SK-N-SH (cell line): ENCODE measurements at regions not wholly inside any gene's neighbourhood (a gene's known extent, or its start where the extent isn't known, plus 50 kb on each side); places are given as distances from the start of the nearest gene placed in this dataset.

Experiments used
- CTCF ChIA-PET: fragments of 300-600, 350-600 bp; formaldehyde crosslinking; extraction: SDS; loops from one replicate; lab custom pipeline; 2021; lab: Yijun Ruan, JAX
- POLR2A ChIA-PET: fragments of 350-600 bp; sonication (Branson Sonifier 250); formaldehyde crosslinking; extraction: SDS; loops from one replicate; lab custom pipeline; 2020; ENCODE audit warnings: antibody characterized with exemption, inconsistent platforms; lab: Yijun Ruan, JAX
- DNase-seq: peaks from one replicate; pipeline ENCODE4 v3.0.0; 2012
- H2AFZ ChIP-seq: fragments of 200-600 bp; sonication (generic); 2 replicates; pipeline ENCODE4 v1.8.1; 2016; ENCODE audit warnings: antibody characterized with exemption, mild to moderate bottlenecking, low read depth
- H3F3A ChIP-seq: fragments of 200-600 bp; sonication (generic); replicated peaks from 2 replicates; pipeline ENCODE3; 2016; ENCODE audit warnings: antibody characterized with exemption, mild to moderate bottlenecking; ENCODE audit not compliant: insufficient read depth
- H3K27ac ChIP-seq, 2 experiments: fragments of 200-500 bp in 1 of 2; fragments of 200-600 bp in 1 of 2; sonication (Bioruptor generic) in 1 of 2; sonication (generic), shearing (Covaris generic) in 1 of 2; 2 replicates each; pipeline versions ENCODE4 v1.5.1 to v1.6.1; 2014 to 2016; ENCODE audit warnings: low read depth in 2 of 2, inconsistent platforms in 1 of 2, low read length in 1 of 2, mild to moderate bottlenecking in 1 of 2, mixed read lengths in 1 of 2
- H3K27me3 ChIP-seq: fragments of 200-600 bp; sonication (generic), shearing (Covaris generic); 2 replicates; pipeline ENCODE4 v1.6.1; 2016; ENCODE audit warnings: mixed run types; ENCODE audit not compliant: insufficient read depth
- H3K36me3 ChIP-seq, 2 experiments: fragments of 200-500 bp in 1 of 2; fragments of 200-600 bp in 1 of 2; sonication (Bioruptor generic) in 1 of 2; sonication (generic) in 1 of 2; replicated peaks in 1 of 2; 2 replicates each; pipeline versions ENCODE3 to v1.5.1; 2014 to 2016; ENCODE audit warnings: low read length in 1 of 2, mild to moderate bottlenecking in 1 of 2; ENCODE audit not compliant: insufficient read depth in 2 of 2, control insufficient read depth in 1 of 2
- H3K4me1 ChIP-seq, 2 experiments: fragments of 200-500 bp in 1 of 2; fragments of 200-600 bp in 1 of 2; sonication (Bioruptor generic) in 1 of 2; sonication (generic), shearing (Covaris generic) in 1 of 2; 2 replicates each; pipeline versions ENCODE4 v1.5.1 to v1.6.1; 2014 to 2016; ENCODE audit warnings: low read depth in 1 of 2, low read length in 1 of 2, mixed run types in 1 of 2; ENCODE audit not compliant: insufficient read depth in 2 of 2, control insufficient read depth in 1 of 2
- H3K4me2 ChIP-seq: fragments of 200-600 bp; sonication (generic), shearing (Covaris generic); 2 replicates; pipeline ENCODE4 v1.6.1; 2017; ENCODE audit warnings: mixed run types
- H3K4me3 ChIP-seq, 2 experiments: fragments of 200-500 bp in 1 of 2; fragments of 200-600 bp in 1 of 2; sonication (Bioruptor generic) in 1 of 2; sonication (generic), shearing (Covaris generic) in 1 of 2; 2 replicates each; pipeline versions ENCODE4 v1.5.1 to v1.8.1; 2014 to 2016; ENCODE audit warnings: low read depth in 2 of 2, inconsistent platforms in 1 of 2, low read length in 1 of 2, mild to moderate bottlenecking in 1 of 2, mixed read lengths in 1 of 2, moderate library complexity in 1 of 2
- H3K79me2 ChIP-seq: fragments of 200-600 bp; sonication (generic); 2 replicates; pipeline ENCODE4 v1.8.1; 2017; ENCODE audit warnings: mild to moderate bottlenecking; ENCODE audit not compliant: insufficient read depth
- H3K9ac ChIP-seq: fragments of 200-600 bp; sonication (generic); 2 replicates; pipeline ENCODE4 v1.6.1; 2017; ENCODE audit warnings: mixed run types
- H3K9me2 ChIP-seq: fragments of 200-600 bp; sonication (generic); 2 replicates; pipeline ENCODE4 v1.6.1; 2017; ENCODE audit warnings: mixed run types
- H3K9me3 ChIP-seq: fragments of 200-600 bp; sonication (generic); 2 replicates; pipeline ENCODE4 v1.6.1; 2017; ENCODE audit warnings: mixed run types, mild to moderate bottlenecking, moderate library complexity
- H4K20me1 ChIP-seq: fragments of 200-600 bp; sonication (generic); 2 replicates; pipeline ENCODE4 v1.6.1; 2017; ENCODE audit warnings: mild to moderate bottlenecking, mixed run types; ENCODE audit not compliant: insufficient read depth
- CTCF ChIP-seq: fragments of 200-600 bp; sonication (generic); IDR thresholded peaks from 2 replicates; pipeline ENCODE4 v1.6.1; 2017; ENCODE audit warnings: antibody characterized with exemption, mild to moderate bottlenecking, moderate library complexity
- FOXJ3 ChIP-seq: sonication (generic); formaldehyde crosslinking; IDR thresholded peaks from 2 replicates; pipeline ENCODE4 v1.5.1; 2020; ENCODE audit warnings: mild to moderate bottlenecking, missing genetic modification reagents
- FOXM1 ChIP-seq: IDR thresholded peaks from 2 replicates; pipeline ENCODE4 v1.4.0; 2012; ENCODE audit warnings: low read depth, mild to moderate bottlenecking
- JUND ChIP-seq: IDR thresholded peaks from 2 replicates; pipeline ENCODE4 v1.4.0; 2012
- MAX ChIP-seq: IDR thresholded peaks from 2 replicates; pipeline ENCODE4 v1.4.0; 2012; ENCODE audit warnings: low read depth
- NRF1 ChIP-seq: IDR thresholded peaks from 2 replicates; pipeline ENCODE4 v1.6.1; 2012; ENCODE audit warnings: low read depth, mild to moderate bottlenecking, low read length
- PBX3 ChIP-seq: IDR thresholded peaks from 2 replicates; pipeline ENCODE4; 2012
- REST ChIP-seq: IDR thresholded peaks from 2 replicates; pipeline ENCODE4 v1.6.1; 2012; ENCODE audit warnings: mild to moderate bottlenecking, low read depth, low read length, moderate library complexity
- RXRA ChIP-seq: IDR thresholded peaks from 2 replicates; pipeline ENCODE4 v1.4.0; 2012; ENCODE audit warnings: low read depth, mild to moderate bottlenecking, borderline replicate concordance
- SIN3A ChIP-seq: IDR thresholded peaks from 2 replicates; pipeline ENCODE4 v1.6.1; 2012; ENCODE audit warnings: low read depth, mild to moderate bottlenecking, low read length, moderate library complexity, borderline replicate concordance
- TAF1 ChIP-seq: IDR thresholded peaks from 2 replicates; pipeline ENCODE4 v1.6.1; 2012; ENCODE audit warnings: low read depth, mild to moderate bottlenecking, low read length, moderate library complexity, borderline replicate concordance
- TCF12 ChIP-seq: IDR thresholded peaks from 2 replicates; pipeline ENCODE4 v1.4.0; 2012
- TEAD4 ChIP-seq: IDR thresholded peaks from 2 replicates; pipeline ENCODE4 v1.4.0; 2012; ENCODE audit warnings: mild to moderate bottlenecking, borderline replicate concordance; ENCODE audit not compliant: insufficient read depth
- YY1 ChIP-seq: IDR thresholded peaks from 2 replicates; pipeline ENCODE4 v1.4.0; 2012; ENCODE audit warnings: low read depth, mild to moderate bottlenecking
- ZBTB33 ChIP-seq: IDR thresholded peaks from 2 replicates; pipeline ENCODE4 v1.4.0; 2012; ENCODE audit warnings: low read depth, borderline replicate concordance
- WGBS: methylation state at CpG from one replicate; pipeline ENCODE4 v1.1.6; 2017; ENCODE audit warnings: low lambda C conversion rate; 5-methylcytosine and 5-hydroxymethylcytosine counted together

GRCh38 chr7:96388620-96389383, 66.9 kb upstream of the SLC25A13 start:
- Histone ChIP-seq H4K20me1 (no peaks in the 10 kb centered on the region), H3K36me3 (no peaks in the 10 kb centered on the region), H3K4me2 (peak overlapping the region; percentile 53), H3F3A (peaks cover 23% of the 10 kb centered on the region), H2AFZ (peak overlapping the region; percentile 88), H3K79me2 (no peaks in the 10 kb centered on the region), H3K9me3 (no peaks in the 10 kb centered on the region), H3K27ac (peak overlapping the region in 1 of 2 experiments; percentile 88; a peak in 2 of 4 replicates), H3K4me1 (peaks cover 0 to 7% of the 10 kb centered on the region in 2 experiments; a peak in 1 of 4 replicates), H3K9ac (peak overlapping the region; percentile 52), H3K4me3 (no peak overlapping the region; a peak in 1 of 4 replicates), H3K9me2 (no peaks in the 10 kb centered on the region), H3K27me3 (no peaks in the 10 kb centered on the region)
- WGBS: 58% methylated on average over 8 of the region's 8 CpGs
- ChIA-PET CTCF (interaction anchor here (1.1 to 1.9 kb wide), 2 partner anchors 27 to 639 kb away, joined by 3 to 6 read pairs; no protein-coding TSS in a partner anchor), POLR2A (no interaction called here)
- no peak for DNase-seq
- TF ChIP-seq REST: no peak
- TF ChIP-seq MAX: 0 out of 2 replicates have a peak, but pooled peaks have one; percentile 12
- TF ChIP-seq YY1: no peak
- TF ChIP-seq SIN3A: 0 out of 2 replicates have a peak, but pooled peaks have one; percentile 5
- 0 out of 2 replicates have a peak, but pooled peaks have one; percentile 11 for TF ChIP-seq TEAD4
- 0 out of 2 replicates have a peak, but pooled peaks have one; percentile 42 for TF ChIP-seq JUND

- no peaks in the 10 kb centered on the region for H3K9me3 ChIP-seq
- no peaks in the 10 kb centered on the region for H3K79me2 ChIP-seq
- DNase-seq: no peak
- WGBS: 19% methylated on average over 2 of the region's 2 CpGs
- peak overlapping the region; percentile 53 for H3K4me2 ChIP-seq
- H3K27ac ChIP-seq: peak overlapping the region in 1 of 2 experiments; percentile 88; a peak in 2 of 4 replicates
- CTCF ChIA-PET: no interaction called here
- POLR2A ChIA-PET: no interaction called here
- H4K20me1 ChIP-seq: no peaks in the 10 kb centered on the region
- H3K4me3 ChIP-seq: no peak overlapping the region
- H3K36me3 ChIP-seq: no peaks in the 10 kb centered on the region
- TF ChIP-seq TAF1 (no peak), PBX3 (peak; percentile 67), CTCF (no peak), ZBTB33 (no peak), RXRA (no peak), JUND (no peak), NRF1 (no peak), FOXJ3 (CRISPR knock-in tag) (no peak), TCF12 (peak; percentile 76), FOXM1 (no peak)
- peaks cover 0 to 7% of the 10 kb centered on the region in 2 experiments; a peak in 1 of 4 replicates for H3K4me1 ChIP-seq
- peak overlapping the region; percentile 52 for H3K9ac ChIP-seq
- H3K27me3 ChIP-seq: no peaks in the 10 kb centered on the region
- H2AFZ ChIP-seq: peak overlapping the region; percentile 88
- peaks cover 23% of the 10 kb centered on the region for H3F3A ChIP-seq
- no peaks in the 10 kb centered on the region for H3K9me2 ChIP-seq
These were observed 66.3 kb upstream of the SLC25A13 start for GRCh38 chr7:96388166-96388565.
